GM10248 (cell line): ENCODE measurements at regions not wholly inside any gene's neighbourhood (a gene's known extent, or its start where the extent isn't known, plus 50 kb on each side); places are given as distances from the start of the nearest gene placed in this dataset.

Experiments
- CTCF ChIA-PET: fragments of 300-600 bp; sonication (Branson Sonifier 250); formaldehyde crosslinking; extraction: SDS; loops from one replicate; lab custom pipeline; 2021; ENCODE audit warnings: antibody characterized with exemption; lab: Yijun Ruan, JAX
- POLR2A ChIA-PET: fragments of 350-650 bp; sonication (Branson Sonifier 250); formaldehyde crosslinking; extraction: SDS; loops from one replicate; lab custom pipeline; 2020; ENCODE audit warnings: antibody characterized with exemption; lab: Yijun Ruan, JAX
- DNase-seq: peaks from one replicate; pipeline ENCODE4 v3.0.0; 2012; ENCODE audit errors: extremely low spot score
- TF ChIP-seq, protein P1 (sequence below): IDR thresholded peaks from 2 replicates; pipeline ENCODE4 v1.5.1; 2012; ENCODE audit warnings: mild to moderate bottlenecking, low read depth; ENCODE audit errors: extremely low read depth, missing control alignments, control extremely low read depth

DNA sequence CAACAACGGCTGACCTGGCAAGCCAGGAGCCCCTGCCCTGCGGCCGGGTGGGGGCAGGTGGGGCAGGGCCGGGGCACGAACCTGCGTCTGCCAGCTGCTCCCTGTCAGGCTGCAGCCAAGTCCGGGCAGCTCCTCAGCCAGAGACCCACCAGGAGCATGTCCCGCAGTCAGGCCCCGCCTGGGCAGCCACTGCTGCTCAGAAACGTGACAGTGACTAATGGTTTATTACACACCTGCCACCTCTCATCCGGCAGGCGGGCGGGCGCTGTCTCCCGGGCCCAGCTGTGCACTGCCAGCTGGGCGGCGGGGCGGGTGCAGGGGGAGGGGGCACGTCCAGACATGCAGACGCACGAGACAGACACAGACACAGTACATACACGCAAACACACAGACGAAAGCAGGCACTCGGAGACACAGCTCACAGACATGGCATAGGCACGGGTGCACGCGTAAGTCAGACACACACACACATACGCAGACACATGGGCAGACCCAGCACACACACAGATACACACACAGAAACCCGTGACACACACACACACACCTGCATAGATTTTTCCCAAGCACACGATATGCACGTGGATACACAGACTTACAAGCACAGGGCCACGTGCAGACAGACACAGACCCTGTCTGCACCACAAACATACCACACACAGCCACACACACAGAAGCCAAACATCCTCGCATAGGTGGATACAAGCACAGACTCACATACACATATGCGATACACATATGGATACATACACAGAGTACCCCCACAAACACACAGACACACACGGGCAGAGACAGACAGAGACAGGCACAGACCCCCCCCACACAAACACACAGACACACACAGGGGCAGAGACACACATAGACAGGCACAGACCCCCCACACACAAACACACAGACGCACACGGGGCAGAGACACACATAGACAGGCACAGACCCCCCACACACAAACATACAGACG, 248.3 kb upstream of the CIBAR2 start:
- CTCF ChIA-PET: no interaction called here
- no peak for DNase-seq
- POLR2A ChIA-PET: no interaction called here
- TF ChIP-seq, protein P1, sequence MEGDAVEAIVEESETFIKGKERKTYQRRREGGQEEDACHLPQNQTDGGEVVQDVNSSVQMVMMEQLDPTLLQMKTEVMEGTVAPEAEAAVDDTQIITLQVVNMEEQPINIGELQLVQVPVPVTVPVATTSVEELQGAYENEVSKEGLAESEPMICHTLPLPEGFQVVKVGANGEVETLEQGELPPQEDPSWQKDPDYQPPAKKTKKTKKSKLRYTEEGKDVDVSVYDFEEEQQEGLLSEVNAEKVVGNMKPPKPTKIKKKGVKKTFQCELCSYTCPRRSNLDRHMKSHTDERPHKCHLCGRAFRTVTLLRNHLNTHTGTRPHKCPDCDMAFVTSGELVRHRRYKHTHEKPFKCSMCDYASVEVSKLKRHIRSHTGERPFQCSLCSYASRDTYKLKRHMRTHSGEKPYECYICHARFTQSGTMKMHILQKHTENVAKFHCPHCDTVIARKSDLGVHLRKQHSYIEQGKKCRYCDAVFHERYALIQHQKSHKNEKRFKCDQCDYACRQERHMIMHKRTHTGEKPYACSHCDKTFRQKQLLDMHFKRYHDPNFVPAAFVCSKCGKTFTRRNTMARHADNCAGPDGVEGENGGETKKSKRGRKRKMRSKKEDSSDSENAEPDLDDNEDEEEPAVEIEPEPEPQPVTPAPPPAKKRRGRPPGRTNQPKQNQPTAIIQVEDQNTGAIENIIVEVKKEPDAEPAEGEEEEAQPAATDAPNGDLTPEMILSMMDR: no peak

- DNase-seq: no peak
- TF ChIP-seq, protein P1: no peak
- ChIA-PET POLR2A (no interaction called here), CTCF (interaction anchor here (0.8 to 1.0 kb wide), 2 partner anchors 30 to 31 kb away, joined by 3 read pairs; no protein-coding TSS in a partner anchor)
Observed at GRCh38 chr16:85361441-85362118, 249.3 kb upstream of the CIBAR2 start.

DNA sequence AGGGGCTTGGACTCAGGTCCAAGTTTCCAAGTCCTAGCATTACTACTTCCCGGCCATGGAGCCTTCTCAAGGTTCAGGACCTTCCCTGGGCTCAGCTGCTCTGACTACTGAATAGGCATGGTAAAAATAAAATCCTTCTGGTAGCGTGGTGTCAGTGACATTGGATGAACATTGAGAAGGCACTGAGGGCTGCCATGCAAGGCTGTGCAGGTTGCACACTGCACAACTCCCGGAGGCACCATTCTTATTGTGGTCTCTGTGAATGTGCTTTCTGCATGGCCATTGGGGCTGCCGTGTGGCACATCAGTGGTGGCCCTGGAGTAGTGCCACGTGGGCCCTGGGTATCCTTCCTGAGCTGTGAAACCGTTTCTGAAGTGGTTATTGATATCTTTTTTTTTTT, 250.2 kb upstream of the CIBAR2 start:
- CTCF ChIA-PET: interaction anchor here (1.0 kb wide), 3 partner anchors 14 to 58 kb away, joined by 3 to 4 read pairs (median 3); no protein-coding TSS in a partner anchor
- TF ChIP-seq, protein P1: no peak
- POLR2A ChIA-PET: no interaction called here
- DNase-seq: no peak

DNA sequence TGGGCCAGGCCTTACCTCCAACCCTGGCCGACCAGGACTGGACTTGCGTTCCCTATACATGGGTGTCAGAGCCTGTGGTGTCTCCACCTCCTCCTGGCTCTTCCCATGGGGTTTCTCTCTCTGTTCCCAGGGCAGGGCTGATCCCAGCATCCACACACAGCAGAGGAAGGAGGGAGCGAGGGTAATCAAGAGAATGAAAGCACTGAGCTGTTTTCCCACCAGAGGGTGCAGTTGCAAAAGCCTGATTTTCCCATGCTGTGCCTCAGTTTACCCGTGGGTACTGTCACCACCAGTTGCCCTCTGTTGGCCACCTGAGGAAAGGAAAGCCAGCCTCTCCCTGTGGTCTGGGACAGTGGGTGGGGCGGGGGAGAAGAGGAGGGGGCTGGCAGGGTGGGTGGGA, 249.7 kb upstream of the GSE1 start:
- TF ChIP-seq, protein P1: no peak
- ChIA-PET POLR2A (no interaction called here), CTCF (interaction anchor here (1.0 to 1.4 kb wide), 3 partner anchors 15 to 145 kb away, joined by 3 to 4 read pairs (median 3); no protein-coding TSS in a partner anchor)
- no peak for DNase-seq

- CTCF ChIA-PET: interaction anchor here (1.4 kb wide), 1 partner anchor 144 kb away, joined by 3 read pairs; no protein-coding TSS in a partner anchor
- POLR2A ChIA-PET: no interaction called here
- no peak for DNase-seq
- TF ChIP-seq, protein P1: no peak
Observed at GRCh38 chr16:85363881-85364280, 249.2 kb upstream of the GSE1 start.

DNA sequence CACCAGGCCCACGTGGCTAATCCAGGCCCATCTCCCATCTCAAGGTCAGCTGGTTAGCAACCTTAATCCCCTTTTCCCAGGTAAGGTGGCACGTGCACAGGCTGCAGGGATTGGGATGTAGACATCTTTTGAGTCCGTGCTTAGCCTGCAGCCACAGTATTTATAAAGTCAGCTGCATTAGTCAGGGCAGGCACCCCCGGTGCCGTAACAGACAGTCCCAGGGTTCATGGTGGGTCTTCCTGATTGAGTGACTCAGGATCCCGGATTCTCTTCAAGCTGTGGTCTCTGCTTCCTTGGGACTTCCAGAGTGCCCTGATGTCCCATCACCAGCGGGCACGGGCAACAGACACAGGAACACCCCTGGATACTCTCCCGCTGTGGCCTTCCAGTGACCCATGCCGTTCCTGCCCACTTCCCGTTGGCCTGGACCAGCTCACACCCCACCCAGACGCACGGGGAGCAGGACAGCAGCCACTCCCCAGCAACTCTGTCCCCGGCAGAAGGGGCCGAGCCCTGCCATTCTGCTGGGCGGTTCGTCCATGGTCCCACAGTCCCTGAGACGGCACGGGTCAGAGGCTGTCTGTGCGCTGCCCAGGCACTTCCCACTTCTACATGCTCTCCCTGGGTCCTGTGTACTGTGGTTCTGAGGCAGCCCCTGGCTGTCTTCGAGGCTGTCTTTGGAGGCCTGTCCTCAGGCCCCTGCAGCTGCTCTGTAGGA, 248.6 kb upstream of the GSE1 start:
- ChIA-PET POLR2A (no interaction called here), CTCF (interaction anchor here (1.2 to 2.8 kb wide), 3 partner anchors 10 to 144 kb away, joined by 3 to 8 read pairs (median 3); no protein-coding TSS in a partner anchor)
- TF ChIP-seq, protein P1: no peak

More for the DNA sequence above, 248.6 kb upstream of the GSE1 start:
- DNase-seq: no peak
